Astrocyte of the spinal cord (primary cell): ENCODE measurements at regions not wholly inside any gene's neighbourhood (a gene's known extent, or its start where the extent isn't known, plus 50 kb on each side); places are given as distances from the start of the nearest gene placed in this dataset.

Experiments used
- DNase-seq: peaks from one replicate; pipeline ENCODE4 v3.0.0; 2011; ENCODE audit warnings: low read depth, low spot score
- H3K4me3 ChIP-seq: 2 replicates; pipeline ENCODE4 v1.5.1; 2011; ENCODE audit warnings: low read depth, mild to moderate bottlenecking, low read length, moderate library complexity
- CTCF ChIP-seq: IDR thresholded peaks from 2 replicates; pipeline ENCODE4 v1.5.1; 2012; ENCODE audit warnings: low read depth, mild to moderate bottlenecking, low read length, inconsistent platforms
- in situ Hi-C: cut with HindIII; loops from 2 replicates; pipeline ENCODE4 v1.10.0; 2017; ENCODE audit warnings: low sequenced_read_pairs

- no peak for DNase-seq
- TF ChIP-seq CTCF = no peak
- in situ Hi-C loops = no loop called here
- H3K4me3 ChIP-seq = no peak overlapping the region
These were observed 1258.8 kb upstream of the B3GALT2 start for GRCh38 chr1:194445244-194445643.

GRCh38 chr1:194442901-194443575 lies 1256.6 kb upstream of the B3GALT2 start:
- no peak for TF ChIP-seq CTCF
- H3K4me3 ChIP-seq = no peak overlapping the region
- in situ Hi-C loops = no loop called here
- DNase-seq = peak; percentile 0

- in situ Hi-C loops = no loop called here
- TF ChIP-seq CTCF = no peak
- H3K4me3 ChIP-seq = no peak overlapping the region
These were observed 1250.7 kb upstream of the B3GALT2 start for GRCh38 chr1:194437135-194437534.

GRCh38 chr1:194431121-194431520 lies 1244.7 kb upstream of the B3GALT2 start:
- in situ Hi-C loops = no loop called here
- H3K4me3 ChIP-seq = no peak overlapping the region
- DNase-seq = no peak
- TF ChIP-seq CTCF = no peak

More at GRCh38 chr1:194437135-194437534, 1250.7 kb upstream of the B3GALT2 start:
- no peak for DNase-seq

- no peak for TF ChIP-seq CTCF
- no peak overlapping the region for H3K4me3 ChIP-seq
- no peak for DNase-seq
- in situ Hi-C loops = no loop called here
These were observed 1234.3 kb upstream of the B3GALT2 start for GRCh38 chr1:194420706-194421105.

- DNase-seq = no peak
- no peak overlapping the region for H3K4me3 ChIP-seq
- no peak for TF ChIP-seq CTCF
- in situ Hi-C loops = no loop called here
These were observed 1233.3 kb upstream of the B3GALT2 start for GRCh38 chr1:194419721-194420120.
